Stomach (tissue), 4 donors: ENCODE measurements at regions not wholly inside any gene's neighbourhood (a gene's known extent, or its start where the extent isn't known, plus 50 kb on each side); places are given as distances from the start of the nearest gene placed in this dataset.

Experiments used
- POLR2A ChIP-seq, 4 donors: fragments of 450-650 bp; IDR thresholded peaks; one replicate each; pipeline ENCODE4 v1.6.1; 2016; ENCODE audit warnings: antibody characterized with exemption in 4 of 4, control low read depth in 2 of 4, mild to moderate bottlenecking in 1 of 4, moderate library complexity in 1 of 4
- POLR2AphosphoS5 ChIP-seq, 3 donors: sonication (generic); formaldehyde crosslinking; IDR thresholded peaks; one replicate each; pipeline ENCODE4 v1.6.1; 2016; ENCODE audit warnings: antibody characterized with exemption in 3 of 3
- TF ChIP-seq, protein P1 (sequence below), 7 experiments: fragments of 450-650 bp in 4 of 7; fragments of 200-600 bp in 3 of 7; sonication (generic) in 3 of 7; IDR thresholded peaks; one replicate each; pipeline ENCODE4 v1.5.1; 2016 to 2019; ENCODE audit warnings: antibody characterized with exemption in 7 of 7, control low read depth in 2 of 7, mild to moderate bottlenecking in 1 of 7

DNA sequence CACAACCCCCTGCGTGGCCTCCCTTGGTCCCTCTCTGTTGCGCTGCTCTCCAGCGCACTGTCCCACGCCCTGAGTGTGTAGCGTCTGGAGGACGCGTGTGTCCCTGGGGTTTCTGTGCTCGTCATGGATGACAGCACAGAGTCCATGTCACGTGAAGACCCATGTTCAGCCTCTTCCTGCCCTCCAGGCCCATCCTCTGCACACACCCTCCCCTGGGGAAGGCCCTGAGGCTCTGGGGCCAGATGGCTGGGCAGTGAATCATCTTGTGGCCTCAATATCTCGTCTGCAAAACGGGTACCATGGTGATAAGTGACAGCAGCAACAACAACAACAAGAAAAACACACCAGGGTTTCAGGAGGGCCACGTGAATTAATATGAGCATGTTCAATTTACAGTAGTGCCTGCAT, 71.5 kb upstream of the ARHGEF7 start:
- TF ChIP-seq POLR2AphosphoS5 (IDR thresholded peaks at IDR 0.05) = no peak
- TF ChIP-seq, protein P1, sequence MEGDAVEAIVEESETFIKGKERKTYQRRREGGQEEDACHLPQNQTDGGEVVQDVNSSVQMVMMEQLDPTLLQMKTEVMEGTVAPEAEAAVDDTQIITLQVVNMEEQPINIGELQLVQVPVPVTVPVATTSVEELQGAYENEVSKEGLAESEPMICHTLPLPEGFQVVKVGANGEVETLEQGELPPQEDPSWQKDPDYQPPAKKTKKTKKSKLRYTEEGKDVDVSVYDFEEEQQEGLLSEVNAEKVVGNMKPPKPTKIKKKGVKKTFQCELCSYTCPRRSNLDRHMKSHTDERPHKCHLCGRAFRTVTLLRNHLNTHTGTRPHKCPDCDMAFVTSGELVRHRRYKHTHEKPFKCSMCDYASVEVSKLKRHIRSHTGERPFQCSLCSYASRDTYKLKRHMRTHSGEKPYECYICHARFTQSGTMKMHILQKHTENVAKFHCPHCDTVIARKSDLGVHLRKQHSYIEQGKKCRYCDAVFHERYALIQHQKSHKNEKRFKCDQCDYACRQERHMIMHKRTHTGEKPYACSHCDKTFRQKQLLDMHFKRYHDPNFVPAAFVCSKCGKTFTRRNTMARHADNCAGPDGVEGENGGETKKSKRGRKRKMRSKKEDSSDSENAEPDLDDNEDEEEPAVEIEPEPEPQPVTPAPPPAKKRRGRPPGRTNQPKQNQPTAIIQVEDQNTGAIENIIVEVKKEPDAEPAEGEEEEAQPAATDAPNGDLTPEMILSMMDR (IDR thresholded peaks at IDR 0.05) = no peak
- no peak for TF ChIP-seq POLR2A (IDR thresholded peaks at IDR 0.05)
